ENCODE measurements at regions not wholly inside any gene's neighbourhood (a gene's known extent, or its start where the extent isn't known, plus 50 kb on each side); places are given as distances from the start of the nearest gene placed in this dataset.

DNA sequence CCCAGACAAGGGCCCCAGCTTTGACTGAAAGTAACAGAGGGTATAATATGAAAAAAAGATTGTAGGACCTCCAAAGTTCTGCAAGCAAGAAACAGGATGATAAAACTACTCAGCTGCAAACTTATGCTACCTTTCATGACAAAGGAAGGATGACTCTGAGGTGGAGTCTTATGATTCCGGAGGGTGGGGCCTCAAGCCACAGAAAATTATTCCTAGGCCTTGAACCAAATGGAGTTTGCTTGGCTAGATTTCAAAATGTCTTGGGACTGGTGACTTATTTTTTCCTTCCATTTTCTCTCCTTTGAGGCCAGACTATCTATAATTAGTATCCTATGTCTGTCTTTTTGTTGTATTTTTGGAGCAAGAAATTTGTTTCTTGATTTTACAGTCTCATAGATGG lies 336.4 kb downstream of the LRIG3 start:
- no peak for DNase-seq

DNA sequence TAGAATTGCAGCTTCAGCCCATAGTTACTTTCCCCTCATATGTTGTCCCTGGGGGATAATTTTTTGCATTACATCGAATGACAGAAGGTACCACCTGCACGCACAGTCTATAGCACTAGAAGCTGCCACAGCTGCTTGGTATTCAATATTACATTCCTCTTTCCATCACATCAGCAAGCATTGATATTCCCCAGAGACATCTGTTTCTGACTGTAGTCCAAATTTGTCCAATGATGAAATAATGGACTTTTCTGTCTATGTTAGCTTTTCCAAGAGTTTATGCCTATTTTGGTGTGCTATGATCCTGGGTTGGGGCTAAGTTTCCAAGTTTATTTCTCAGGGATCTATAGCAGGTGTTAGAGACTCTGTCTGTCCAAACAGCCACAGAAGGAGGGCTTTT lies 335.4 kb downstream of the LRIG3 start:
- DNase-seq: no peak

DNA sequence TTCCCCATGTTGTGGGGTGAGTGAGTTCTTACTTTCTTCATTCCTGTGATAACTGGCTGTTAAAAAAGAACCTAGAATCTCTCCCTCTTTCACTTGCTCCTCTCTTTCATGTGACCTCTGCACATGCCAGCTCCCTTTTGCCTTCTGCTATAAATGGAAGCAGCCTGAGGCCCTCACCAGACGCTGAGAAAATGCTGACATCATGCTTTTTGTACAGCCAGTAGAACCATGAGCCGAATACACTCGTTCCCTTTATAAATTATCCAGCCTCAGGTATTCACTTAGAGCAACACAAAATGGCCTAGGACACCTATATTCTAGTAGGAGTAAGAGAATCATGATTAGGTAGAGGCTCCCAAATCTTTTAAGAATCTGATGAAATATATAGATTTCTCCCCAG lies 333.5 kb downstream of the LRIG3 start:
- no peak for DNase-seq

DNA sequence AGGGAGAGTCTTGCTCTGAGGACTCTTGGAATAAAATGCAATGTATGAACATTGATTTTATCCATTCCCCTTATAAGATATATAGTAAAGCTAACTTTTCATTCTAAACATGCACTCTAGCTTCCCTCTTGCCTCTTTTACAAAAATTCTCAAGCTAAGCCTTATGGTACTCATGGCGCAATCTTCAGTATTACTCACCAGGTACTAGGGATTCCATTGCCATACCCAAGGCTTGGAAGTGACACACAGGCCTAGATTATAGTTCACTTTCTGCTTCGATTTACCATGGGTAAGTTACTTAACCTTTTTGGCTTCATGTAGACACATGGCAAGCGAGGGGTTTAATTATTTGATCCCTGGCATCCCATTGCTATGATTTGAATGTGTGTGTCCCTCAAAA lies 331.5 kb downstream of the LRIG3 start:
- DNase-seq: no peak

DNA sequence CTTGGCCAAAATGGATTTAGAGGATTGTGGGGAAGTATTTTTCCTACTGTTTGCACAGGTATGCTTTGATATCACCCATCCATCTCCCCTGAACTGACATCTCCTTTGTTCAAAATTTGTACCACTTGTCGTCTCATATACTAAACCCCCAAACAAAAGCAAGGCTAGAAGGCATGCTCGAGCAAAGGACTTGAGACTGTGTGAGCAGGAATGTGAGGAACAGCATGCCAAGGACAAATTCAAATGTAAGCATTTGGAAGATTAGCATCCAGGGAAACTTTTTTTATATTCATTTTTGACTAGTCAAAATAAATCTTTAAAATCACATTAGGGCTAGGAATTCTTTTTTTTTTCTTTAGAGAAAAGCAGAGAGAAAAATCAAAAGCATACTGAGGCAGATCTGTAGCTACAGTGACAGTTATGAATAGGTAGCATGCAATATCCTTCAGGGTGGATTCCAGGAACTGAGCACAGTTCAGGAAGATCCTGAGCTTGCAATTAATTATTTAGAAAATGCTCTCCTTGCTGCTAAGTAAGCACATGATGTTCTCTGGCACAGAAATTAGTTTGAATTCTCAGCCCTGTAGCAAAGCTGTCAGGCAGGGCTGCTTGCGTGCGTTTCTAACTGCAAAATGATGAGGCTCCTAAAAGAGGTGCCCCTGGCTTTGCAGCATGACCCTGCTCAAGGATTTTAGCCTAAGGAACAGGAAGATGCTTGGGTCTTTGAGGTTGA lies 327.7 kb downstream of the LRIG3 start:
- DNase-seq: no peak

DNA sequence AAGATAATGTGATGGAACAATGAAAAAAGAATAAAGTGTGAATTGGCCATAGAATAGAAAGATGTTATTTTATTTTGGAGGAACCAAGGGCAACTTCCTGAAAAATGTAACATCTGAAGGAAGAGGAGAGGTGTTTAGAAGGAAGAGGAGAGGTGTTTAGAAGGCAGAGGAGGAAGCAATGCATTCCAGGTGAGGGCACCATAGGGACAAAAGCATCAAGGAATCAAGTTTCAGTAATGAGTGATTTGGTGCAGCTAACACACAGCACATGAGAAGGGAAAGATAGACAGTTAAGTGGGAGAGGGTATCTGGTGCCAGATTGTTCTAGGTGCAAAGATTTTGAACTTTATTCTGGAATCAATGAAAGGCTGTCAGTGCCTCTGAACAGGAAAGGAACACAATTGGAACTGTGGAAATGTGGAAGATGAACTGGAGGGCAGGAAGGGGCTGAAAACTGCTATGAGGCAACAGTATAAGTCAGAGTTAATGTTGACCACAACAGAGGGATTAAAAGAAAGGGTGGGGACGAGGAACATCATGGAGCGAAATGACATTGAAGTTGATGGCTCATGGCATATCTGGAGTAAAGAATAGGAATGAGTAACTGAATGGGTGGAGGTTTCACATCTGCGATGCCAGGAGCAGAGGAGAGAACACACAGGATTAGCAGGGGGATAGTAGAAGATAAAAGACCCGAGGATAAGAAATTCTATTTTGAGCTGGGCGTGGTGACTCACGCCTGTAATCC lies 326.6 kb downstream of the LRIG3 start:
- no peak for DNase-seq

DNA sequence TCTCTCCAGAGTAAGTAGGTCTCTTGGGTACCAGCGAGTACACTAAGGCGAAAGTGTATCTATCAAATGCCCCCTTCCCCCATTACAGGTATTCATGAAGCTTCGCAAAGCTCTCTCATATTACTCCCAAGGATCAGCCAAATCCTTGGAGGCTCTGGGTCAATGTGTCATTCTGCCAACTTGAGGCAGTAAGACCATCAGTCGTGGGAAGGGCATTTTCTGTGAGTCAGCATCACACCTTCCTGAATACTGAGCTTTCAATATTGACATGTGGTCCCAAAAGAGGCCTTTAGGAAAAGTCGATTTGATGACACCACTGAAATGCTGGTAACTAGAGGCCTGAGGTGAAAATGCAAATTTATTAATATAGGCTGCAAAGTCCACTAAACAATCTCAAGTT lies 323.9 kb downstream of the LRIG3 start:
- DNase-seq: no peak

DNA sequence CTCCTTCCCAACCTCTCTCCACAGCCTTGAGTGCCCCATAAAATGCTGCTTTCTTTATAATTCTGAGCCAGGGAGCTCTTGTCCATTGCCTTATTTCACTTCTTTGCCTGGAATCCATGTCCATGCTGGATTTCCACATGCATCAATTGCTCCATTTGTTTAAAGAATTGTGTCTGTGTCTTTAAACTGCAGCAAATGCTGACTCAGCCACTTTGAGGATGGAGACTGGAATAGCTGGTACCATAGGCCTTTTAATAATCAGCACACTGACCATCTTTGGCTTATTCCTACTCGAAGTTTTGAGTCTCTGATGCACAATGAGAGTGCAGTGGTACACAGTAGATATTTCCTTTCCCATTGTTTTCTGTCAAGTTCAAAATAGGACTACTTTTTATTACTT lies 318.8 kb downstream of the LRIG3 start:
- DNase-seq: no peak

DNA sequence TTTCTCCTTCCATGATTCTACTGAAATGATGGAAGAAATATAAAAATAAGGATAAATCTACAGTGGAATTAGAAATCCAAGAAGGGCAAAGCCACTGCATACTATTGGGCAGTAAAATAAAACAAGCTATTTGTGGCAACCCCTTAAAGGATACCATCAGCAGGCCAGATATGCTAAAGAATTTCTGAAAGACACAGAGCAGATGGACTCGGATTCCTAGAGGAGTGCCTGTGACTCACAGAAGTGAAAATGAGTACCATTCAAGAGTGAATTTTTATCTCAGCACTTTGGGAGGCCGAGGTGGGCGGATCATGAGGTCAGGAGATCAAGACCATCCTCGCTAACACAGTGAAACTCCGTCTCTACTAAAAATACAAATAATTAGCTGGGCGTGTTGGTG lies 318.1 kb downstream of the LRIG3 start:
- DNase-seq: no peak

DNA sequence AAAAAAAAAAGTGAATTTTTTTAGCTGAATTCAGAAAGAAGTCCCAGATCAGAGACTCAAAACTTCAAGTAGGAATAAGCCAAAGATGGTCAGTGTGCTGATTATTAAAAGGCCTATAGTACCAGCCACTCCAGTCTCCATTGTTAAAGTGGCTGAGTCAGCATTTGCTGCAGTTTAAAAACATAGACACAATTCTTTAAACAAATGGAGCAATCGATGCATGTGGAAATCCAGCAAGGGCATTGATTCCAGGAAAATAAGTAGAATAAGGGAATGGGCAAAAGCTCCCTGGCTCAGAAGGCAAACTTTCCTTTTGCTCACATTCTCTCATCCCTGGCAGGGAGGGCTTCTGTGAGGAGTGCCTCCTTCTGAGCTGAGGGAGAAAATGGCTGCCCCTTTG lies 317.6 kb downstream of the LRIG3 start:
- no peak for DNase-seq

DNA sequence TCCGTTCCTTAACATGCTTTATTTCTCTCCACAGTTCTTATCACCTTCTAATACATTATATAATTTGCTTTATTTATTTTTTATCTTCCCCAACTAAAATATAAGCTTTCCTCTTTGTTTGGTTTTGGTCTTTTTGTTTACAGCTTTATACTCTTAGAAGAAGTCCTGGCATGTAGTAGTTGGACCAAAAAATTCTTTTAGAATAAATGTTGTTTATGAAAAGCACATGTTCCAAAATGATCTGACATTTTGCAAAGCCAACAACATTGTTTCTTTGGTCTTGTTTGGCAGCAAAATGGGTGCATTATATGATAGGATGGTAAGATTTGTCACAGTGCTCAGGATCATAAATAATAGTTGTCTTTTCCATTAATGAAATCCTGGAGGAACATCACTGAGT lies 312.5 kb downstream of the LRIG3 start:
- no peak for DNase-seq

DNA sequence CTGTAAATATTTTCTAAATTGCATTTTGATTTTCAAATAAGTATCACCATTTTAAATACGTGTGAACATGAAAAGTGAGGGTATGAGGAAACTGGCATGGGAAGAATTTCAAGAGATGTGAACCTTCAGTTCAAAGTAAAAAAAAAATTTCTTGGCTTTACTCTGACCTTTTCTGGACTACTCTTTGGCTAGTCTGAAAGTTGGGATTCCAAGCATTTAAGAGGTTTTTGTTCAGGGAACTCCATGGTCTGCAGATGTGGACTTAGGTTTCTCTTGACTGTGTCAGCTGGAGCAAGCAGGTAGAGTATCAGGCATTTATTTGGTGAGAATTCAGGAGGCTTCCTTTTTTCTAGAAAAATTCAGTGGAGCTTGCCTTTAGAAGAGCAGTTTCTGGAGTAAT lies 311.6 kb downstream of the LRIG3 start:
- no peak for DNase-seq

DNA sequence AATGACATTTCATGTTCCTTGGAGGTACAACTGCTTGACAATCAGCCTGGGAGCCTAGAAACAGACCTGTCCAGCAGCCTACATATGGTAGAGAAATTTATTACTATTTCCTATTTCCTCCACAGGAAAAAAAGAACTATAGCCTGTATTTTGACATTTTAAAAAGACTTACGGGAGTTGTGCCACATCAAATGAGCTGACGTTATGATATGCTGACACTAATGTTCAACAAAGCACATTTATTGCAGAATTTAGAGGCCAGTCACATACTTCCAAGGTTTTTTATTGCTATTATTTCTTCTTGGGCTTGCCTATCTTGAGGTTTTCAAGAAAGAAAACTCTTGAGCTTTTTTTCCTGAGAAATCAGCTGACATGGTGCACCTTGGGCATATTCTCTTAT lies 305.3 kb downstream of the LRIG3 start:
- no peak for DNase-seq

DNA sequence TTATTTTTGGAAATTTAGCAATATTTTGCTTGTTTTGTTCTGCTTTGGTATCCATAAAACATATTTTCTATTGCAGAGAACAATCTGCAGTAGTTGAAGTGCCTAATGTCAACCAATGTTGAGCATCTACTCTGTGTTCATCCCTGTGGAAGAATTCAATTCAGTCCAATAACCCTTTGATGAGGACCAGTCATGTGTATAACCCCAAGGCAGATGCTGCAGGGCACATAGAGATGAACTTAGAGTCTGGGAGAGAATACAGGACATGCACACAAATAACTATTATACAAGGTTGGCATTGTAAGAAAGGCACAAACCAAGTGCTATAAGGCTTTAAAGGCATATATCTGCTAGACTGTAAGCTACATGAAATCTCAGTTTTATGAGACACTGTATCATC lies 304.7 kb downstream of the LRIG3 start:
- DNase-seq: no peak

DNA sequence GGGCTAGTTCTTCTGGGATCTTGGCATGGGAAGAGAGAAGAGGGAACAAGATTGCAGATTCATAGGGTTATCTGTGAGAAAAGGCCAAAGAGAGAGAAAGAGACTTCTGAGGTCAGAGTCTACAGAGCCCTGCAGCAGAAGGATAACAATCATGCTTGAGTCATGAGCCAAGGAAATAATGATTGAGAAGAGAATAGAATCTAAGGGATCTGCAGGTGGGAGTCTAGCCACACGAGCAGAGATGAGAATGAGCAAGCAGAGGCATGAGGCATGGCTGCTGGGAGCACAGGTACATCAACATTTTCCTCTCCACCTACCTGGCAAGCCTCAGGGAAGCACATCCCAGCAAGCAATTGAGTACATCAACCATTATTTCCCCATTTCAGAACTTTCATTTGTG lies 303.7 kb downstream of the LRIG3 start:
- DNase-seq: no peak

DNA sequence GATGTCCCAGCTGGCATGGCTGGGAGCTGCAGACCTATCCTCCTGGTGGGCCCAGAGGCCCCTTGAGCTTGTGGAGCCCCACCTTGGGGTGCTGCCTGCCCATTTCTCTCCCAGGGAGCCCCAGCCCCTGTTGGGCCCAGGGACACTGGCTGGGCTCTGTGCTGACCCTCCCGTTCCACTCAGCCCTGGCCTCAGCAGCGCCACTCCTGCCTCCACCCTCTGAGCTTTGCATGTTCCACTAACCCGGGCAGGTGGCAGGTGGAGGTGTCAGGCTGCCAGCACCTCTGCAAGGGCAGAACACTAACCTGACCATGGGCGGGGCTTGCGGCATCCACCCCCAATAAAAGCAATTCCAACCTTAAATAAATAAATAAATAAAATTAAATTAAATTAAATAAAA lies 299.2 kb downstream of the LRIG3 start:
- DNase-seq: no peak

DNA sequence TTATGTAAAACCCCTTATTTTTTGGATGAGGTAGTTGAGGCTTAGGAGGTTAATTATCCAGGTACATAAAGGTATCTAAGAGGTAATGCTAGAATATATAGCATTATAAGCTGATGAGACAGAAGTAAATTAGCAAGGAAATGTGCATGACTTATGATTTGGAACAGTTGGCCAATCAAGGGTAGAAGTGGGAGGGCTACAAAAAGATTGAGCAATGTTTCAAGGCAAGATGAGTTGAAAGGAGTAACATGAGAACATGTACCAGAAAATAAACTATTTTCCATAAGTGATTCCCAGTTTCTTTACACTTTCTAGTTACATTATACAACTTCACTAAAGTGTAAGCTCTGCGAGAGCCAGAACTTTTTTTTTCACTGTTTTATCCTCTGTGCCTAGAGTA lies 290.9 kb downstream of the LRIG3 start:
- DNase-seq: no peak

DNA sequence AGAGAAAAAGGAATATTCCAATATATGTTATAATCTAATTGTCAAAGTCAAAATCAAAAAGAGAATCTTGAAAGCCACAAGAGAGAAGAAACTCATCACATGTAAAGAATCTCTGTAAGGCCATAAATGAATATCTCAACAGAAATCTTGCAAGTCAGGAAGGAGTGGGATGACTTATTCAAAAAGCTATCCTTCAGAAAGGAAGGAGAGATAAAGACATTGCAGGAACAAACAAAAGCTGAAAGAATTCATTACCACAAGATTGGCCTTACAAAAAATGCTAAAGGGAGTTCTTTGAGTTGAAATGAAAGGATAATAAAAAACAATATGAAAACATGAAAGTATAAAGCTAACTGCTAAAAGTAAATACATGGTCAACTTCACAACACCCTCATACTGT lies 286.8 kb downstream of the LRIG3 start:
- no peak for DNase-seq

DNA sequence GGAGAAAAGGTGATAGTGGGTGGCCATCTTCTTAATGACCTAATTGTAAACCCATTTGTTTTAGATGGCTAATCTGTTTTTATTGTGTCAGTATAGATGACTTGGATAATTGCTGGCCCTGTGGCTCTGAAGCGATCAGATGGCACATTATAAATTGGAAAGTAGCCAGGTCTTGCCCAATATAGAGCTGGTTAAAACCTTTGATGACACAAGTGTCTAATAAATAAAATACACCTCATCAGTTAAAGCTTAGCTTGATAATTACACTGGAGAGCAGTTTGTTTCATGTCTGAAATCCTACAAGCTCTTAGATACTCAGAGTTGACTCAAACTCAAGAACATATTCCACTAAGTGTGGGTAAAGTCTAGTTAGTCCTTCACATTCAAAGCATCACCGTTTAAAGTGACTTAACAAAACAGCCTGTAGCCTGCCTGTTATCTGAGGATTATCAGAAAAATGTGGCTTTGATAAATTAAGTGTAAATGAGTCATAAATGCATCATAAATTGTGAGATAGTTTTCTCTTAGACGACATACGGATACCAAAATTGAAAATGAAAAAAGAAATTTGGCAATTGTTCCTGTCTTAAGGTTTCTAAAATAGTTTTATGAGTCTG lies 280.9 kb downstream of the LRIG3 start:
- no peak for DNase-seq

DNA sequence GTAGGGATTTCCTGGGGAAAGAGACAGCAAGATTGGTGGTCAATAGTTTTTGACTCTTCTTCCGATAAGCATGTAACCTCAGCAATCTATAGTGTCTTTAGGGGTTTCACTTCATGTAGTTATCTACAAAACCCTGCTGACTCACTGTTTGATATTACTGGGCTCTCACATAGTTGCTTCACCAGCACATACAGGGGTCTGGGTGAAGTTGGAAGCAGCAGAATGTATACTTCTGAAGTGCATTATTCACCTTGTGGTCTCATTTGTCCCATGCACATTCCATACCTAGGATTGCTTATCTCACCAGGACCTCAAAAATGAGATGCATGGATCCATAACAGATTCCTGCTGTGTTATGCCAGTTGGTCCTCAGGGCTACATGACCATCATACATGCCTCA lies 280.0 kb downstream of the LRIG3 start:
- DNase-seq: no peak

DNA sequence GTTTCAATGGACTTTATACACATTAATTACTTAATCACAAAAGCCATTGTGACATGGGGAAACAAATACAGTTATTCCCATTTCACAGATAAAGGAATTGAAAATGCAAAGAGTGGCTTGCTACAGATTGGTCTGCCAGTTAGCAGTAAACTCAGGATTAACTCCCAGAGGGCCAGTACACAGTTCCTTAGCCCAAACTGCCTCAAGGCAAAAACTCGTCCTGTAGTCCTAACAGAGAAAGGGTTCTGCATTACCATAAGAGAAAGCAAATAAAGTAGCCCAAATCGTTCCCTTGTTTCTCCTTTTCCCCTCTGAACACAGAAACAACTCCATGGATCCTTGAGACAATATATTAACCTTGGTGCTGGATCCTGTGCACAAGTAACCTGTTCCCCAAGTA lies 274.4 kb downstream of the LRIG3 start:
- DNase-seq: no peak

DNA sequence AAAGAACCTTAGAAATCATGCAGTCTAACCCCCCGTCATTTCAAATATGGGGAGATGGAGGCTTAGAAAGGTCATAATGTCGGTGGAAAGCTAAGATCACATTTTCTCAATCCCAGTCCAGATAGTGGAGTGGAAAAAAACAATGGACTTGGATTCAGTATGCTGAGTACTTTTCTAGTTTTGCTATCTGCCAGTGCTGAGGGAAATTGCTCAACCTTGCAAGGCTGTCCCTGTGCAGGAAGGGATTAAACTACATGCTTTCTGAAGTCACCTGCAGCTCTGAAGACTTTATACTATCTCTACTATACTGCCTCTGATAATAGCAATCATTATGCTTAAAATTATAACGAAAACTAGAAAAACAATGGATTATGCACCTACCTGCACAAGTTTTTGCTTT lies 272.8 kb downstream of the LRIG3 start:
- DNase-seq: no peak

DNA sequence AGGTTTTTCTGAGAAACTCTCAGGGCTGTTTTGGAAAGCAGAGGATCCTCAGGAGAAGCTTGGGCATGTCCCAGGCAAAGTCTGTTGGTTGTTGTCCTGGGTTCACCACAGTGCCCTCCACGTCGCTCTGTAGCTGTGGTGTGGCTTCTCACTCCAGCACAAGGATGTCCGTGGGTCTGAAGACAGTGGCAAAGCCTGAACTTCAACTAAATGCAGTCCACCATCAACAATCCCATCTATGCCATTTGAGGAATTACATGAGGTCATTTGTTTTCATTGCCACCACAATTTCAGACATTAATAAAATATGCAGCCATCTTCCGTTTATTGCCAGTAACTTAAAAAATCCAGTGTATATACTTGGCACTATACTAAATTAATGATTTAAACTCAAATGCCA lies 272.1 kb downstream of the LRIG3 start:
- DNase-seq: no peak

DNA sequence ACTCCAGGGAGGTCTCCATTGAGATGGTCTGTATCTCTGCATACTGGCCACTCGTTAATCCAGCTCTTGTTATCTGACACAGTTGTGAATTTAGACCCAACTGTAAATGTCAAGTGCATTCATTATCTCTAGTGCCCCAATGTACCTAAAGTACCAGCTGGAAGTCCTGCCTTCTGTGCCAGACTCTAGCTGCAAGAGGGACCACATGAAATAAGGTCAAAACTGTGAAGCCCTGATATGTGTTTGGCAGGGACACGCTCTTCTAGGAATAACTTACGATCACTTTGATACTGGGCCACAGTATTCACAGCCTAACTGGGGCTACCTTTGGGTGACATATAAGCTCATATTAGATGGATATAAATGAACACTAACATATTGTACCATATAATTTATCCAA lies 268.5 kb downstream of the LRIG3 start:
- DNase-seq: no peak
